Coronary artery (tissue), 2 donors: ENCODE measurements at regions not wholly inside any gene's neighbourhood (a gene's known extent, or its start where the extent isn't known, plus 50 kb on each side); places are given as distances from the start of the nearest gene placed in this dataset.

Source experiments
- DNase-seq: peaks from one replicate; pipeline ENCODE4 v3.0.0-alpha.2; 2017; ENCODE audit warnings: low spot score
- H3K27ac ChIP-seq, 2 donors: fragments of 200-600 bp; sonication (generic); one replicate each; pipeline ENCODE4 v1.5.1; 2016 to 2019
- H3K4me3 ChIP-seq: fragments of 200-600 bp; sonication (generic); 2 replicates; pipeline ENCODE4 v1.5.1; 2016; ENCODE audit warnings: mild to moderate bottlenecking, moderate library complexity
- TF ChIP-seq, protein P1 (sequence below): fragments of 200-600 bp; sonication (generic); IDR thresholded peaks from one replicate; pipeline ENCODE4 v1.5.1; 2019; ENCODE audit warnings: antibody characterized with exemption

DNA sequence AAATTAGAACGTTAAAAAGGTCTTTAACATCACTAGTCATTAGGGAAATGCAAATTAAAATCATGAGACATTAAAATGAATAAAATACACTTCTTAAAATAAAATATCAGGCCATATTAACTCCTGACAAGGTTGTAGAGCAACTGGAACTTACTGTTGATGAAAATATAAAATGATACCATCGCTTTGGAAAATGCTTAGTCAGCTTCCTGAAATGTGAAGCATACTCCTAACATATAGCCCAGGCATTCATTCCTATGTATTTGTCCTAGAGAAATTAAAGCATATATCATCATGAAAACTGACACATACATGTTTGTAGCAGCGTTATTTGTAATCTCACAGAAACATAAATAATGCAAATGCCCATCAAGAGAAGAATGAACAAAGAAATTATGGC lies 211.5 kb upstream of the CHRM3 start:
- no peak overlapping the region for H3K27ac ChIP-seq

DNA sequence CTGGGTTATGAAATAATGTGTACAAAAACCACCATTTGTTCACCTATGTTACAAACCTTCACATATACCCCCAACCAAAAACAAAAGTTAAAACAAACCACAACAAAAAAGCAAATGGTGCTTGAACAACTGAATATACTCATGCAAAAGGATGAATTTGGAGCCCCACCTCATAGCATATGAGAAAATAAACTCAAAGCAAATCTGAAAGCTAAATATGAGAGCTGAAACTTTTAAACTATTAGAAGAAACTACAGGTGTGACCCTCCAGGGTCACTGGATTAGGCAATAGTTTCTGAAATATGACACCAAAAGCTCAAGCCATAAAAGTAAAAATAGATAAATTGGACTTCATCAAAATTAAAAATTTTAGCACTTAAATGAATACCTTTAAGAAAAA lies 215.5 kb upstream of the CHRM3 start:
- H3K27ac ChIP-seq = no peak overlapping the region
- TF ChIP-seq, protein P1, sequence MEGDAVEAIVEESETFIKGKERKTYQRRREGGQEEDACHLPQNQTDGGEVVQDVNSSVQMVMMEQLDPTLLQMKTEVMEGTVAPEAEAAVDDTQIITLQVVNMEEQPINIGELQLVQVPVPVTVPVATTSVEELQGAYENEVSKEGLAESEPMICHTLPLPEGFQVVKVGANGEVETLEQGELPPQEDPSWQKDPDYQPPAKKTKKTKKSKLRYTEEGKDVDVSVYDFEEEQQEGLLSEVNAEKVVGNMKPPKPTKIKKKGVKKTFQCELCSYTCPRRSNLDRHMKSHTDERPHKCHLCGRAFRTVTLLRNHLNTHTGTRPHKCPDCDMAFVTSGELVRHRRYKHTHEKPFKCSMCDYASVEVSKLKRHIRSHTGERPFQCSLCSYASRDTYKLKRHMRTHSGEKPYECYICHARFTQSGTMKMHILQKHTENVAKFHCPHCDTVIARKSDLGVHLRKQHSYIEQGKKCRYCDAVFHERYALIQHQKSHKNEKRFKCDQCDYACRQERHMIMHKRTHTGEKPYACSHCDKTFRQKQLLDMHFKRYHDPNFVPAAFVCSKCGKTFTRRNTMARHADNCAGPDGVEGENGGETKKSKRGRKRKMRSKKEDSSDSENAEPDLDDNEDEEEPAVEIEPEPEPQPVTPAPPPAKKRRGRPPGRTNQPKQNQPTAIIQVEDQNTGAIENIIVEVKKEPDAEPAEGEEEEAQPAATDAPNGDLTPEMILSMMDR = no peak
- DNase-seq = no peak
- H3K4me3 ChIP-seq = no peak overlapping the region

More for the DNA sequence above, 211.5 kb upstream of the CHRM3 start:
- DNase-seq = no peak
- no peak overlapping the region for H3K4me3 ChIP-seq
- TF ChIP-seq, protein P1 = no peak

DNA sequence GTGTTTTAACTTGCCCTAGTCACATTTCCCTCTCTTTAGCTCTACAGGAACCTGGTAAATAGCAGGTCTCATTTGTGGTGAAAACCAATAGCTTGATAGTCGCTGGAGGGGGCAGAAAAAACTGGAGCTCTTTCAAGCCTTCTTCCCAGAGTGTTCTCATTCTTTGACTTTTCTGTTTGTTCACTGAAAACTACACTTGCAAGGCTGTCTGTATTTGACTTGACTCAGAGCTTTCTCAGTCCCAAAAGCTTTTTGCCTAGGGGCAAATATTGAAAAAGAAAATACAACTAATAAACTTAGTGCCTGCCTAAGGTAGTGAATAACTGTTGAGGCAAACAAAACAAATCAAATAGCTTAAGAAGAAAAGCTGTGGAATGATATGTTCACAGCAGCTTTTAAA lies 217.1 kb upstream of the CHRM3 start:
- no peak overlapping the region for H3K27ac ChIP-seq
- no peak for DNase-seq
- TF ChIP-seq, protein P1 = no peak
- no peak overlapping the region for H3K4me3 ChIP-seq

DNA sequence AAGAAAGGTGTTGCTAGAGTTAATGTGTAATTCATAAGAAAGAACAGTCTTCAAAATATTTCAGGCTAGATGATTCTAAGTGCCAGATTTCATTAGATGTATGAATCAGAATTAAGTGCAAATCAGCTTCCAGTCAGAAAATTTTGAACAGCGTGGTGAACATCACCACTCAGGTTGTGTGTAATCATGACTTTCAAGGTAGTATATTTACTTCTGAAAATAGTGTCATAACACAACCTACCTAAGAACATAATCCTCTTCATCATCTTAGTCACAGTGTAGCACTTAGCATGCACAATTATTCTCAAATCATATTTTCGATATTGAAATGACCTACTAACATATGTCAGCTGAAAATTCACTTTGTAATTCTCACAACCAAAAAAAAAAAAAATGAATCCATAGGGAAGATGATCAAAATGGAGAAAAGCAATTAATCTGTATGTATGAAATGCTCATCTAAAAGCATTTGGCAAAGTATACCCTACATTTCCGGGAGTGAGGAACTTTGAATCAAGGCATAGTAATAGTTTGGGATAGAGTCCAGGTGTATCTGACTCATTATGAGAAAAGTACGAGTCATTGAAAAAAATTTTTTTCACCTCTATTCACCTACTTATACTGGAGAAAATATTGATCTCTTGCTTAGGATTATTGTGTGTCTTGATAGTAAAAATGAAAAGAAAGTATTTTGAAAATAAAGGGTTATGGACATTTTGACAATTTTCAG lies 221.8 kb upstream of the CHRM3 start:
- TF ChIP-seq, protein P1 = no peak
- H3K4me3 ChIP-seq = no peak overlapping the region
- no peak for DNase-seq

DNA sequence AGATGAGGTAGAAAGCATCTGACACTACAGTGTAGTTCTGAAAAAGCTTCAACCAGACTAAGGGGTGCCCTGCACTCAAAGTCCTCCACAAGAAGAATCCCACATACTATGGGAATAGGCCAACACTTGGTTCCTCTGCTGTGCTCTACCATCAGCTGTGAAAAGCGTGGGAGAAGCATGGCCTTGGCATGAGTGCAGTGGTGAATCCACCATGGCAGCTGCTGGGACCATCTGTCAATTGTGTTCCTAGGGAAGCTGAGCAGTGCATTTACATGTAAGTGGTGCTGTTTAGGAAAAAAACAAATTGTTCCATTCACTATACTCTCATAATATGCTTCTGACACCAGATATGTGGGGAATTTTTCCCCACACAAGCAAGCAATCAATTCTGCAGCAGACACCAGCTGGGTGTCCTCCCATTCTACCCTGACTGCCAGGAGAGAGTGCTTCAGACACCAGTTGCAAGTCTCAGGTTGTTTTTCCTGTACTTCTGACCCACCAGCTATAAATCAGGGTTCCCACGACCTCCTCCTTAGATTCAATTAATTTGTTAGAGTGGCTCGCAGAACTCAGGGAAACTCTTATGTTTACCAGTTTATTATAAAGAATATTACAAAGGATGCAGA lies 230.8 kb upstream of the CHRM3 start:
- TF ChIP-seq, protein P1 = no peak
- no peak overlapping the region for H3K27ac ChIP-seq
- no peak for DNase-seq
- H3K4me3 ChIP-seq = no peak overlapping the region

More for the DNA sequence above, 221.8 kb upstream of the CHRM3 start:
- no peak overlapping the region for H3K27ac ChIP-seq

DNA sequence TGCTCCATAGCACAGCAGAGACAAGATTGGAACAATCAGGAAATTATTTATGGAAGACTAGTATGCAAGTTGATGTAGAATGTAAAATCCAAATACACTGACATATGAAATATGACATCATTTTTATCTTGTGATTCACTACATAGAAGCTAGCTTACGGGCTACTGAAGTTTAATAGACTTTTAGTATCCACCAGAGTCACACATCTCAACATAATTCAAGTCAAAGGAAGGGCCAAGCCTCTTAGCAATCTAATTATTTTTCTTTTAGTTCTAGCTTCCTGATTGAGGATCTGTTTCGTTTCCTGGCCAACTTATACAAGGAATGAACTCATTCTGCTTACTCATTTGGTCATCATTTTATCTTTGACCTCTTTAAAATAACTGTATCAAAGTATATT lies 234.4 kb upstream of the CHRM3 start:
- Histone ChIP-seq H3K4me3 (no peak overlapping the region), H3K27ac (no peak overlapping the region)
- DNase-seq = no peak
- TF ChIP-seq, protein P1 = no peak

DNA sequence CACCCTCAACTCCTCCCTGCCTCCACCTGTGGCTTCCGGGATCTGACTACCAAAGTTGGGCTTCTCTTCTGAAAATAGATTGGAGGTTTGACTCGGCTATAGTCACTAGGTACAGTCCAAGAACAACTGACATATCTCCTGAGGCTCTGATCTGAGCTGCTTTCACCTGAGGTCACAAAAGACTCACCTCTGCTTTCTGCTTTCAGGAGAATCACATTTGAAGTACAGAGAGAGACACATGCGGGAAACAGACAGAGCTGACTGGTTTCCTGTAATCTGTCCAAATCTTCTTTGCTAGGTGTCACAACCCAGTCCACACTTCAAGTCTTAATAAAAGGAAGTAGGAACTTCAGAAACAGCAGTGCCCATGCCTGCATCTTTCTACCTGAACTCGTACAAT lies 245.4 kb upstream of the CHRM3 start:
- no peak overlapping the region for H3K27ac ChIP-seq
- no peak for DNase-seq
- TF ChIP-seq, protein P1 = no peak
- no peak overlapping the region for H3K4me3 ChIP-seq
